GM12892 (cell line): ENCODE measurements at regions not wholly inside any gene's neighbourhood (a gene's known extent, or its start where the extent isn't known, plus 50 kb on each side); places are given as distances from the start of the nearest gene placed in this dataset.

Experiments used
- POLR2A ChIP-seq: IDR thresholded peaks from 2 replicates; pipeline ENCODE4 v1.6.1; 2011; ENCODE audit warnings: low read depth, low read length, control low read depth
- POLR2AphosphoS5 ChIP-seq: IDR thresholded peaks from 2 replicates; pipeline ENCODE4 v1.6.1; 2011; ENCODE audit warnings: low read depth, low read length, control low read depth
- TAF1 ChIP-seq: IDR thresholded peaks from 2 replicates; pipeline ENCODE4 v1.6.1; 2011; ENCODE audit warnings: low read depth, mild to moderate bottlenecking, control low read depth, low read length, borderline replicate concordance

- TF ChIP-seq POLR2AphosphoS5 (no peak), POLR2A (no peak), TAF1 (no peak)
These were observed 78.0 kb downstream of the YIPF5 start for GRCh38 chr5:144092508-144092907.
